ENCODE measurements at regions not wholly inside any gene's neighbourhood (a gene's known extent, or its start where the extent isn't known, plus 50 kb on each side); places are given as distances from the start of the nearest gene placed in this dataset.
A peak's percentile ranks its signal among the peaks of the same experiment; 100 is the strongest.
"Not testable (repeated sequence)": the region's sequence is repeated elsewhere in the genome, so short reads cannot be mapped to it uniquely, and the experiment has no call there.

DNA sequence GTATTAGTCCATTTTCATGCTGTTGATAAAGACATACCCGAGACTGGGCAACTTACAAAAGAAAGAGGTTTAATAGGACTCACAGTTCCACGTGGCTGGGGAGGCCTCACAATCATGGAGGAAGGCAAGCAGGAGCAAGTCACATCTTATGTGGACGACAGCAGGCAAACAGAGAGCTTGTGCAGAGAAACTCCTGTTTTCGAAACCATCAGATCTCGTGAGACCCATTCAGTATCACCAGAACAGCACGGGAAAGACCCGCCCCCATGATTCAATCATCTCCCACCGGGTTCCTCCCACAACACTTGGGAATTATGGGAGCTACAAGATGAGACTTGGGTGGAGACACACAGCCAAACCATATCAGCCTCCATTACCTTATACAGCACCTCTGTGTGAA is 278.9 kb upstream of the FGF13 start (continued):
- TF ChIP-seq, protein P1, sequence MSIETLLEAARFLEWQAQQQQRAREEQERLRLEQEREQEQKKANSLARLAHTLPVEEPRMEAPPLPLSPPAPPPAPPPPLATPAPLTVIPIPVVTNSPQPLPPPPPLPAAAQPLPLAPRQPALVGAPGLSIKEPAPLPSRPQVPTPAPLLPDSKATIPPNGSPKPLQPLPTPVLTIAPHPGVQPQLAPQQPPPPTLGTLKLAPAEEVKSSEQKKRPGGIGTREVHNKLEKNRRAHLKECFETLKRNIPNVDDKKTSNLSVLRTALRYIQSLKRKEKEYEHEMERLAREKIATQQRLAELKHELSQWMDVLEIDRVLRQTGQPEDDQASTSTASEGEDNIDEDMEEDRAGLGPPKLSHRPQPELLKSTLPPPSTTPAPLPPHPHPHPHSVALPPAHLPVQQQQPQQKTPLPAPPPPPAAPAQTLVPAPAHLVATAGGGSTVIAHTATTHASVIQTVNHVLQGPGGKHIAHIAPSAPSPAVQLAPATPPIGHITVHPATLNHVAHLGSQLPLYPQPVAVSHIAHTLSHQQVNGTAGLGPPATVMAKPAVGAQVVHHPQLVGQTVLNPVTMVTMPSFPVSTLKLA (conservative IDR thresholded peaks at IDR 0.05): peak; percentile 74 to 86
- TF ChIP-seq ZNF766 (CRISPR knock-in tag; conservative IDR thresholded peaks at IDR 0.05): peak; percentile 95
- TF ChIP-seq, protein P2, sequence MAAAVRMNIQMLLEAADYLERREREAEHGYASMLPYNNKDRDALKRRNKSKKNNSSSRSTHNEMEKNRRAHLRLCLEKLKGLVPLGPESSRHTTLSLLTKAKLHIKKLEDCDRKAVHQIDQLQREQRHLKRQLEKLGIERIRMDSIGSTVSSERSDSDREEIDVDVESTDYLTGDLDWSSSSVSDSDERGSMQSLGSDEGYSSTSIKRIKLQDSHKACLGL (CRISPR knock-in tag; IDR thresholded peaks at IDR 0.05; ENCODE audit: borderline replicate concordance, poor library complexity, severe bottlenecking): peak; percentile 27
- TF ChIP-seq MYC (IDR thresholded peaks at IDR 0.05; ENCODE audit: low read depth, low read length): peak; percentile 87
- TF ChIP-seq MYC (CRISPR knock-in tag; IDR thresholded peaks at IDR 0.05; ENCODE audit: borderline replicate concordance, low read depth): not testable (repeated sequence)
- TF ChIP-seq, protein P3, sequence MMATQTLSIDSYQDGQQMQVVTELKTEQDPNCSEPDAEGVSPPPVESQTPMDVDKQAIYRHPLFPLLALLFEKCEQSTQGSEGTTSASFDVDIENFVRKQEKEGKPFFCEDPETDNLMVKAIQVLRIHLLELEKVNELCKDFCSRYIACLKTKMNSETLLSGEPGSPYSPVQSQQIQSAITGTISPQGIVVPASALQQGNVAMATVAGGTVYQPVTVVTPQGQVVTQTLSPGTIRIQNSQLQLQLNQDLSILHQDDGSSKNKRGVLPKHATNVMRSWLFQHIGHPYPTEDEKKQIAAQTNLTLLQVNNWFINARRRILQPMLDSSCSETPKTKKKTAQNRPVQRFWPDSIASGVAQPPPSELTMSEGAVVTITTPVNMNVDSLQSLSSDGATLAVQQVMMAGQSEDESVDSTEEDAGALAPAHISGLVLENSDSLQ (IDR thresholded peaks at IDR 0.05): peak; percentile 40; the same call in 1 of the 2 replicates
- TF ChIP-seq, protein P4, sequence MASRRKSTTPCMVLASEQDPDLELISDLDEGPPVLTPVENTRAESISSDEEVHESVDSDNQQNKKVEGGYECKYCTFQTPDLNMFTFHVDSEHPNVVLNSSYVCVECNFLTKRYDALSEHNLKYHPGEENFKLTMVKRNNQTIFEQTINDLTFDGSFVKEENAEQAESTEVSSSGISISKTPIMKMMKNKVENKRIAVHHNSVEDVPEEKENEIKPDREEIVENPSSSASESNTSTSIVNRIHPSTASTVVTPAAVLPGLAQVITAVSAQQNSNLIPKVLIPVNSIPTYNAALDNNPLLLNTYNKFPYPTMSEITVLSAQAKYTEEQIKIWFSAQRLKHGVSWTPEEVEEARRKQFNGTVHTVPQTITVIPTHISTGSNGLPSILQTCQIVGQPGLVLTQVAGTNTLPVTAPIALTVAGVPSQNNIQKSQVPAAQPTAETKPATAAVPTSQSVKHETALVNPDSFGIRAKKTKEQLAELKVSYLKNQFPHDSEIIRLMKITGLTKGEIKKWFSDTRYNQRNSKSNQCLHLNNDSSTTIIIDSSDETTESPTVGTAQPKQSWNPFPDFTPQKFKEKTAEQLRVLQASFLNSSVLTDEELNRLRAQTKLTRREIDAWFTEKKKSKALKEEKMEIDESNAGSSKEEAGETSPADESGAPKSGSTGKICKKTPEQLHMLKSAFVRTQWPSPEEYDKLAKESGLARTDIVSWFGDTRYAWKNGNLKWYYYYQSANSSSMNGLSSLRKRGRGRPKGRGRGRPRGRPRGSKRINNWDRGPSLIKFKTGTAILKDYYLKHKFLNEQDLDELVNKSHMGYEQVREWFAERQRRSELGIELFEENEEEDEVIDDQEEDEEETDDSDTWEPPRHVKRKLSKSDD (conservative IDR thresholded peaks at IDR 0.05; ENCODE audit: low read length): 0 out of 2 replicates have a peak, but pooled peaks have one; percentile 20
- TF ChIP-seq RCOR1 (IDR thresholded peaks at IDR 0.05; ENCODE audit: borderline replicate concordance in 1 of 2, low read depth in 2 of 2, low read length in 2 of 2): 0 out of 4 replicates have a peak, but pooled peaks of 1 of the 2 experiments have one; percentile 21
- TF ChIP-seq L3MBTL2 (IDR thresholded peaks at IDR 0.05): 0 out of 2 replicates have a peak, but pooled peaks have one; percentile 20
- TF ChIP-seq POLR2A (conservative IDR thresholded peaks at IDR 0.05): peak; percentile 76
- TF ChIP-seq EP400 (IDR thresholded peaks at IDR 0.05): peak; percentile 84
- TF ChIP-seq FOXK2 (conservative IDR thresholded peaks at IDR 0.05 in 1 of 2, IDR thresholded peaks at IDR 0.05 in 1 of 2; ENCODE audit: low read depth in 2 of 2): 0 out of 4 replicates have a peak, but pooled peaks of 1 of the 2 experiments have one; percentile 17
- peak; percentile 71 for TF ChIP-seq BHLHE40 (IDR thresholded peaks at IDR 0.05; ENCODE audit: low read length)
- 0 out of 2 replicates have a peak, but pooled peaks have one; percentile 17 for TF ChIP-seq FOSL1 (tag; conservative IDR thresholded peaks at IDR 0.05)
- peak; percentile 94 for TF ChIP-seq CHD2 (IDR thresholded peaks at IDR 0.05; ENCODE audit: low read depth, low read length)
